HCT116 (cell line): ENCODE measurements at regions not wholly inside any gene's neighbourhood (a gene's known extent, or its start where the extent isn't known, plus 50 kb on each side); places are given as distances from the start of the nearest gene placed in this dataset.

Experiments used
- ATAC-seq: fragments of 200-7000 bp; cut with Tn5 transposase; 2 replicates; pipeline ENCODE4 v1.9.1; 2020; ENCODE audit warnings: mild to moderate bottlenecking, moderate library complexity
- BruUV-seq: library from RNA; stranded (reverse); fragments of 400-500 nt; replicated peaks from 2 replicates; lab custom pipeline; 2021; lab: Mats Ljungman, UMichigan
- CTCF ChIA-PET: fragments of 300-600 bp; sonication (Branson Sonifier 250); formaldehyde crosslinking; loops from one replicate; lab custom pipeline; 2021; ENCODE audit warnings: antibody characterized with exemption; lab: Charles Lee
- POLR2A ChIA-PET: fragments of 300-600, 350-600 bp; sonication (Branson Sonifier 250); formaldehyde crosslinking; loops from one replicate; lab custom pipeline; 2021; ENCODE audit warnings: antibody characterized with exemption; lab: Charles Lee
- RAD21 ChIA-PET, 2 experiments: fragments of 300-600 bp; sonication (Branson Sonifier 250); formaldehyde crosslinking; loops; one replicate each; lab custom pipeline; 2023; ENCODE audit warnings: low total read pairs in 2 of 2; ENCODE audit not compliant: uncharacterized antibody in 2 of 2, unreplicated experiment in 2 of 2, low non-redundant PET in 1 of 2; lab: Charles Lee
- DNase-seq: peaks from one replicate; pipeline ENCODE4 v3.0.0-alpha.2; 2010; ENCODE audit warnings: low read depth, low spot score
- H2AFZ ChIP-seq: fragments of 200-600 bp; shearing (Covaris generic), sonication (generic); 2 replicates; pipeline ENCODE4 v1.6.1; 2017; ENCODE audit warnings: low read depth, mixed run types, mixed read lengths, antibody characterized with exemption, low read length; ENCODE audit not compliant: poor library complexity, severe bottlenecking
- H3K27ac ChIP-seq: 2 replicates; pipeline ENCODE4 v1.5.1; 2012; ENCODE audit warnings: low read depth, low read length
- H3K27me3 ChIP-seq: fragments of 200-600 bp; sonication (generic); 2 replicates; pipeline ENCODE4 v1.6.1; 2016; ENCODE audit warnings: mixed run types, low read length, mixed read lengths; ENCODE audit not compliant: insufficient read depth
- H3K36me3 ChIP-seq, 2 experiments: fragments of 200-500 bp in 1 of 2; fragments of 200-600 bp in 1 of 2; sonication (Bioruptor generic) in 1 of 2; sonication (generic) in 1 of 2; 2 replicates each; pipeline versions ENCODE4 v1.5.1 to v1.6.1; 2014 to 2016; ENCODE audit warnings: low read length in 2 of 2, inconsistent platforms in 1 of 2, mixed read lengths in 1 of 2, mixed run types in 1 of 2; ENCODE audit not compliant: insufficient read depth in 2 of 2, control insufficient read depth in 1 of 2
- H3K4me1 ChIP-seq, 2 experiments: fragments of 200-600 bp in 1 of 2; sonication (generic) in 1 of 2; 2 replicates each; pipeline versions ENCODE4 v1.5.1 to v1.6.1; 2012 to 2017; ENCODE audit warnings: low read length in 2 of 2, inconsistent platforms in 1 of 2, mild to moderate bottlenecking in 1 of 2, mixed read lengths in 1 of 2, mixed run types in 1 of 2, moderate library complexity in 1 of 2; ENCODE audit not compliant: insufficient read depth in 2 of 2, control insufficient read depth in 1 of 2
- H3K4me2 ChIP-seq: fragments of 200-600 bp; sonication (generic); 2 replicates; pipeline ENCODE4 v1.6.1; 2017; ENCODE audit warnings: mixed run types, low read length, mixed read lengths
- H3K4me3 ChIP-seq, 2 experiments: fragments of 200-600 bp in 1 of 2; sonication (generic) in 1 of 2; replicated peaks in 1 of 2; 2 replicates each; pipeline ENCODE4 v1.5.1; 2011 to 2016; ENCODE audit warnings: low read length in 2 of 2, control low read depth in 1 of 2, low read depth in 1 of 2, mild to moderate bottlenecking in 1 of 2, mixed read lengths in 1 of 2, mixed run types in 1 of 2
- H3K79me2 ChIP-seq: fragments of 200-600 bp; sonication (generic); 2 replicates; pipeline ENCODE4 v1.6.1; 2017; ENCODE audit warnings: mild to moderate bottlenecking, mixed run types, low read length, moderate library complexity, mixed read lengths; ENCODE audit not compliant: insufficient read depth
- H3K9ac ChIP-seq: fragments of 200-600 bp; sonication (generic); 2 replicates; pipeline ENCODE4 v1.6.1; 2016; ENCODE audit warnings: low read length, mixed read lengths
- H3K9me2 ChIP-seq: fragments of 200-600 bp; sonication (generic), shearing (Covaris generic); 2 replicates; pipeline ENCODE4 v1.6.1; 2017; ENCODE audit warnings: mixed run types, mild to moderate bottlenecking, moderate library complexity; ENCODE audit not compliant: insufficient read depth
- H3K9me3 ChIP-seq, 2 experiments: fragments of 200-500 bp in 1 of 2; fragments of 200-600 bp in 1 of 2; sonication (Bioruptor generic) in 1 of 2; sonication (generic) in 1 of 2; 2 replicates each; pipeline ENCODE4 v1.6.1; 2014 to 2017; ENCODE audit warnings: low read length in 2 of 2, mixed read lengths in 2 of 2, inconsistent platforms in 1 of 2, low read depth in 1 of 2, mild to moderate bottlenecking in 1 of 2, mixed run types in 1 of 2, moderate library complexity in 1 of 2; ENCODE audit not compliant: control insufficient read depth in 1 of 2, insufficient read depth in 1 of 2
- H4K20me1 ChIP-seq: fragments of 200-600 bp; sonication (generic), shearing (Covaris generic); 2 replicates; pipeline ENCODE4 v1.6.1; 2017; ENCODE audit warnings: mixed run types, mild to moderate bottlenecking, moderate library complexity; ENCODE audit not compliant: insufficient read depth
- ATF3 ChIP-seq: IDR thresholded peaks from 2 replicates; pipeline ENCODE4 v1.6.1; 2012
- CEBPB ChIP-seq: IDR thresholded peaks from 2 replicates; pipeline ENCODE4 v1.6.1; 2012; ENCODE audit warnings: low read depth
- EZH2 ChIP-seq: fragments of 200-600 bp; sonication (generic); IDR thresholded peaks from 2 replicates; pipeline ENCODE4 v1.6.1; 2017; ENCODE audit warnings: antibody characterized with exemption, mixed run types
- MAX ChIP-seq: IDR thresholded peaks from 2 replicates; pipeline ENCODE4 v1.6.1; 2012
- POLR2AphosphoS5 ChIP-seq: IDR thresholded peaks from 2 replicates; pipeline ENCODE4 v1.6.1; 2011; ENCODE audit warnings: mild to moderate bottlenecking, low read depth, low read length, moderate library complexity
- SIN3A ChIP-seq: IDR thresholded peaks from 2 replicates; pipeline ENCODE4 v1.6.1; 2012; ENCODE audit warnings: low read depth
- SP1 ChIP-seq: IDR thresholded peaks from 2 replicates; pipeline ENCODE4 v1.6.1; 2012; ENCODE audit warnings: low read depth
- TCF7L2 ChIP-seq: IDR thresholded peaks from 2 replicates; pipeline ENCODE4 v1.7.0; 2011; ENCODE audit warnings: borderline replicate concordance, inconsistent platforms; ENCODE audit not compliant: insufficient read depth, insufficient read length; ENCODE audit errors: extremely low read depth
- YY1 ChIP-seq: IDR thresholded peaks from 2 replicates; pipeline ENCODE4 v1.6.1; 2011; ENCODE audit warnings: low read length, low read depth, moderate library complexity, mild to moderate bottlenecking; ENCODE audit not compliant: insufficient replicate concordance; ENCODE audit errors: extremely low read depth
- ZFX ChIP-seq: fragments of 450-650 bp; IDR thresholded peaks from 2 replicates; pipeline ENCODE4 v1.6.1; 2017
- intact Hi-C: fragments of 100-400 bp; cut with micrococcal nuclease; formaldehyde crosslinking; loops from 2 replicates; pipeline ENCODE4 v1.10.0; 2022
- TF ChIP-seq, protein P1 (sequence below), 3 experiments: fragments of 200-600 bp in 1 of 3; sonication (generic) in 1 of 3; IDR thresholded peaks in 2 of 3; conservative IDR thresholded peaks in 1 of 3; 2 replicates each; pipeline ENCODE4 v1.5.1; 2012 to 2017; ENCODE audit warnings: low read depth in 2 of 3, low read length in 2 of 3, antibody characterized with exemption in 1 of 3, borderline replicate concordance in 1 of 3, control low read depth in 1 of 3, mild to moderate bottlenecking in 1 of 3, mixed read lengths in 1 of 3, mixed run types in 1 of 3, moderate library complexity in 1 of 3; ENCODE audit not compliant: insufficient read depth in 1 of 3

DNA sequence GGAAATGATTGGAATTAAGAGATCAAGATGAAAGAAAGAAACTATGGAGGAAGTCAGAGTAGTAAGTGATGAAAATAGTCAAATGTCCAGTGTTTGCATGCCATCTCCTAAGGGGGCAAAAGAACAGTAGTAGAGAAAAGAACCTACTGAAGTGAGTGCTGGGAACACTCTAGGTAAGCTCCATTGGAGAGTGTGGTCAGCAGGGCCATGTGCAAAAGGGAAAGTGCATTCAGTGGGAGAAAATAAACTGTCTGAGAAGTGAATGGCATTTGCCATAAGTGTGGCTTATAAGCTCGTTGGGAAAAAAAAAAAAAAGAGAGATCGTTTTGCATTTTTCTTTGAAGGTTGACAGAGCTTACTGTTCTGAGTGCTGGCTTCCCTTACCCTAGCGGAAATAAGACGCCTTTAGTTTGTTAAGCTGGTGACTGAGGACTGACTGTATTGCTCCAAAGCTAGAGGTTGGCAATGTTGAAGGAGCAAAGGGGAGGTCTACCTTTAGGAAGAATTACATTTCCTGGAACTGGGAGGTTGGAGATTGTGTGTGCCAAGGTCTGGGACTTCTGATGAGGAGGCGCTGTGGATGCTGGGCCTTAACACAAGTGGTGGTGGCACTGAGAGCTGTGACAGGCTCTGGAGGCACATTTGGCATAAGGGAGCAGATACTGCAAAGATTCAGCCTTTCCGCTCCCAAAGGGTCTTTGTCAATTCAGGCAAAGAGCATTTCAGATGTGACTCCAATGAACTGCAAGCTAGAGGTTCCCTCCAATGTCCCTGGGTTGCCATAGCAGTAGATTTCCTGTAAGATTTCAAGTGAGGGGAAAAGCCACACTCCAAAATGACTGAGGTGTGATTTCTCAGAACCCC lies 287.8 kb upstream of the SATB1 start (continued):
- no peak for TF ChIP-seq TCF7L2

GRCh38 chr3:18704326-18704725 lies 279.2 kb upstream of the SATB1 start:
- CTCF ChIA-PET, result no interaction called here
- Histone ChIP-seq H3K4me3 (no peak overlapping the region), H3K36me3 (no peaks in the 10 kb centered on the region), H3K9ac (no peak overlapping the region), H3K4me2 (no peak overlapping the region), H3K4me1 (no peaks in the 10 kb centered on the region), H3K27me3 (no peaks in the 10 kb centered on the region), H4K20me1 (no peaks in the 10 kb centered on the region), H3K79me2 (no peaks in the 10 kb centered on the region), H3K9me2 (no peaks in the 10 kb centered on the region), H3K27ac (no peak overlapping the region), H3K9me3 (no peaks in the 10 kb centered on the region; a peak in 1 of 4 replicates), H2AFZ (no peak overlapping the region)
- RAD21 ChIA-PET, result no interaction called here
- no peak for TF ChIP-seq CEBPB
- no peak for TF ChIP-seq YY1
- TF ChIP-seq ATF3, result no peak
- TF ChIP-seq POLR2AphosphoS5, result no peak
- TF ChIP-seq ZFX, result no peak
- no peak for TF ChIP-seq EZH2
- intact Hi-C loops, result no loop called here
- POLR2A ChIA-PET, result no interaction called here
- no peak for ATAC-seq
- no peak for DNase-seq
- BruUV-seq, result no TSS peak

DNA sequence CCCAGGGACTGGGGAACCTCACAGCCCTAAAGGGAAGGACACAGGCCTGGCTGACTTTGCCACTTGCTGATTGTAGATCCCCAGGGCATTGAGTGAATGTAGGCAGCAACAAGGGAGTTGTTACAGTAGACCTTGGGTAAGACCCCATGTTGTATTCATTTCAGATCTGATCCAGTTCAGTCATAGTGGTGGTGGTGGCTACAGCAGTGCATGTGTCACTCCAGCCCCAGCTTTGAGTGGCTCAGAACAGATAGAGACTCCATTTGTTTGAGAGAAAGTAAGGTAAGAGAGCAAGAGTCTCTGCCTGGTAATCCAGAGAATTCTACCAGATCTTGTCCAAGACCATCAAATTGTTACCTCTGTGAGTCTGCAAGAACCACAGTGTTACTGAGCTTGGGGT lies 278.7 kb upstream of the SATB1 start:
- Histone ChIP-seq H2AFZ (no peak overlapping the region), H3K4me2 (no peak overlapping the region), H3K4me1 (no peaks in the 10 kb centered on the region), H3K36me3 (no peaks in the 10 kb centered on the region), H3K79me2 (no peaks in the 10 kb centered on the region), H3K4me3 (no peak overlapping the region), H4K20me1 (no peaks in the 10 kb centered on the region), H3K9me3 (no peaks in the 10 kb centered on the region; a peak in 1 of 4 replicates), H3K27me3 (no peaks in the 10 kb centered on the region), H3K27ac (no peak overlapping the region), H3K9me2 (no peaks in the 10 kb centered on the region), H3K9ac (no peak overlapping the region)
- no TSS peak for BruUV-seq
- POLR2A ChIA-PET, result no interaction called here
- ATAC-seq (no peak), DNase-seq (no peak)
- CTCF ChIA-PET, result no interaction called here
- TF ChIP-seq CEBPB, result no peak
- TF ChIP-seq MAX, result no peak
- no peak for TF ChIP-seq SIN3A
- TF ChIP-seq, protein P1, sequence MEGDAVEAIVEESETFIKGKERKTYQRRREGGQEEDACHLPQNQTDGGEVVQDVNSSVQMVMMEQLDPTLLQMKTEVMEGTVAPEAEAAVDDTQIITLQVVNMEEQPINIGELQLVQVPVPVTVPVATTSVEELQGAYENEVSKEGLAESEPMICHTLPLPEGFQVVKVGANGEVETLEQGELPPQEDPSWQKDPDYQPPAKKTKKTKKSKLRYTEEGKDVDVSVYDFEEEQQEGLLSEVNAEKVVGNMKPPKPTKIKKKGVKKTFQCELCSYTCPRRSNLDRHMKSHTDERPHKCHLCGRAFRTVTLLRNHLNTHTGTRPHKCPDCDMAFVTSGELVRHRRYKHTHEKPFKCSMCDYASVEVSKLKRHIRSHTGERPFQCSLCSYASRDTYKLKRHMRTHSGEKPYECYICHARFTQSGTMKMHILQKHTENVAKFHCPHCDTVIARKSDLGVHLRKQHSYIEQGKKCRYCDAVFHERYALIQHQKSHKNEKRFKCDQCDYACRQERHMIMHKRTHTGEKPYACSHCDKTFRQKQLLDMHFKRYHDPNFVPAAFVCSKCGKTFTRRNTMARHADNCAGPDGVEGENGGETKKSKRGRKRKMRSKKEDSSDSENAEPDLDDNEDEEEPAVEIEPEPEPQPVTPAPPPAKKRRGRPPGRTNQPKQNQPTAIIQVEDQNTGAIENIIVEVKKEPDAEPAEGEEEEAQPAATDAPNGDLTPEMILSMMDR (IDR thresholded peaks at IDR 0.05 in 2 of 3, conservative IDR thresholded peaks at IDR 0.05 in 1 of 3; ENCODE audit: borderline replicate concordance in 1 of 3, insufficient read depth in 1 of 3, low read depth in 2 of 3, low read length in 2 of 3), result no peak
- no peak for TF ChIP-seq TCF7L2
- no peak for TF ChIP-seq SP1
- intact Hi-C loops, result no loop called here
- RAD21 ChIA-PET, result no interaction called here
